ENCODE measurements at regions not wholly inside any gene's neighbourhood (a gene's known extent, or its start where the extent isn't known, plus 50 kb on each side); places are given as distances from the start of the nearest gene placed in this dataset.

GRCh38 chr2:8099267-8099582 lies 582.6 kb upstream of the ID2 start:
- Histone ChIP-seq H3K14ac (ENCODE audit: insufficient read depth, low read length) (no peak overlapping the region), H2BK20ac (ENCODE audit: low read depth, low read length, poor library complexity, severe bottlenecking) (no peak overlapping the region), H2BK5ac (ENCODE audit: insufficient read length, low read length) (no peak overlapping the region), H2BK120ac (ENCODE audit: low read depth, low read length, poor library complexity, severe bottlenecking) (no peak overlapping the region), H3K79me1 (ENCODE audit: insufficient read depth, low read depth, low read length, poor library complexity, severe bottlenecking) (no peaks in the 10 kb centered on the region), H3K79me2 (ENCODE audit: insufficient read depth, low read length) (no peaks in the 10 kb centered on the region), H3K18ac (ENCODE audit: insufficient read length, low read depth, low read length) (no peak overlapping the region), H4K91ac (ENCODE audit: insufficient read length, low read depth, low read length) (no peak overlapping the region), H3K4ac (ENCODE audit: low read depth, low read length) (no peak overlapping the region), H3K4me2 (ENCODE audit: insufficient read depth, insufficient read length, low read length) (no peak overlapping the region), H3K9me3 (ENCODE audit: control insufficient read depth, low read depth, low read length) (no peaks in the 10 kb centered on the region), H2AK5ac (ENCODE audit: insufficient read length, low read length) (no peak overlapping the region), H4K8ac (replicated peaks; ENCODE audit: insufficient read length, low read depth, low read length) (no peak overlapping the region), H3T11ph (ENCODE audit: low read length) (no peak overlapping the region), H2BK15ac (ENCODE audit: low read depth, low read length) (no peak overlapping the region), H3K23ac (ENCODE audit: insufficient read length, low read depth, low read length) (no peak overlapping the region), H4K5ac (ENCODE audit: insufficient read length, low read depth, low read length) (no peak overlapping the region), H4K20me1 (ENCODE audit: control insufficient read depth, insufficient read depth, insufficient read length) (no peaks in the 10 kb centered on the region), H3K56ac (ENCODE audit: insufficient read length, low read depth, low read length) (no peak overlapping the region), H2AFZ (ENCODE audit: low read length) (no peak overlapping the region), H2BK12ac (ENCODE audit: insufficient read length, low read depth, low read length) (no peak overlapping the region), H3K9ac (ENCODE audit: extremely low read depth, insufficient read length, low read length) (no peak overlapping the region), H3K27me3 (ENCODE audit: insufficient read depth, low read length) (no peaks in the 10 kb centered on the region), H3K27ac (ENCODE audit: insufficient read length, low read depth, low read length) (no peak overlapping the region), H3K23me2 (ENCODE audit: insufficient read length, low read depth, low read length, poor library complexity, severe bottlenecking) (no peaks in the 10 kb centered on the region), H3K4me1 (ENCODE audit: insufficient read depth, low read length) (no peaks in the 10 kb centered on the region)
- Mint-ChIP-seq H3K27me3 (ENCODE audit: low read depth) (no peaks in the 10 kb centered on the region), H3K4me1 (peaks cover 5 to 8% of the 10 kb centered on the region in 2 experiments; a peak in 3 of 4 replicates), H3K36me3 (ENCODE audit: insufficient read depth in 1 of 3, low read depth in 3 of 3) (no peaks in the 10 kb centered on the region; a peak in 2 of 7 replicates), H3K9me3 (peaks cover 0 to 4% of the 10 kb centered on the region in 2 experiments; a peak in 3 of 5 replicates), H3K4me3 (no peak overlapping the region), H3K27ac (no peak overlapping the region)
- WGBS (ENCODE audit: extremely low coverage, insufficient read length, low lambda C conversion rate) = no CpG with 5 or more reads among the region's 4 CpGs
- no peak for DNase-seq
- TF ChIP-seq, protein P1, sequence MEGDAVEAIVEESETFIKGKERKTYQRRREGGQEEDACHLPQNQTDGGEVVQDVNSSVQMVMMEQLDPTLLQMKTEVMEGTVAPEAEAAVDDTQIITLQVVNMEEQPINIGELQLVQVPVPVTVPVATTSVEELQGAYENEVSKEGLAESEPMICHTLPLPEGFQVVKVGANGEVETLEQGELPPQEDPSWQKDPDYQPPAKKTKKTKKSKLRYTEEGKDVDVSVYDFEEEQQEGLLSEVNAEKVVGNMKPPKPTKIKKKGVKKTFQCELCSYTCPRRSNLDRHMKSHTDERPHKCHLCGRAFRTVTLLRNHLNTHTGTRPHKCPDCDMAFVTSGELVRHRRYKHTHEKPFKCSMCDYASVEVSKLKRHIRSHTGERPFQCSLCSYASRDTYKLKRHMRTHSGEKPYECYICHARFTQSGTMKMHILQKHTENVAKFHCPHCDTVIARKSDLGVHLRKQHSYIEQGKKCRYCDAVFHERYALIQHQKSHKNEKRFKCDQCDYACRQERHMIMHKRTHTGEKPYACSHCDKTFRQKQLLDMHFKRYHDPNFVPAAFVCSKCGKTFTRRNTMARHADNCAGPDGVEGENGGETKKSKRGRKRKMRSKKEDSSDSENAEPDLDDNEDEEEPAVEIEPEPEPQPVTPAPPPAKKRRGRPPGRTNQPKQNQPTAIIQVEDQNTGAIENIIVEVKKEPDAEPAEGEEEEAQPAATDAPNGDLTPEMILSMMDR (conservative IDR thresholded peaks at IDR 0.05) = no peak

All from H9 (cell line).